Fibroblast of lung (primary cell): ENCODE measurements at regions not wholly inside any gene's neighbourhood (a gene's known extent, or its start where the extent isn't known, plus 50 kb on each side); places are given as distances from the start of the nearest gene placed in this dataset.

Experiments
- DNase-seq, 2 donors: peaks; one replicate each; pipeline versions ENCODE4 v3.0.0 to v3.0.0-alpha.2; 2010; ENCODE audit warnings: low read depth in 2 of 2
- H2AFZ ChIP-seq: 2 replicates; pipeline ENCODE4 v1.5.1; 2012; ENCODE audit warnings: low read length, control low read depth, inconsistent platforms
- H3K27ac ChIP-seq: 2 replicates; pipeline ENCODE4 v1.5.1; 2011; ENCODE audit warnings: low read length, control low read depth; ENCODE audit not compliant: insufficient read depth
- H3K27me3 ChIP-seq: 2 replicates; pipeline ENCODE4 v1.5.1; 2011; ENCODE audit warnings: mild to moderate bottlenecking, low read length; ENCODE audit not compliant: control insufficient read depth, insufficient read depth
- H3K36me3 ChIP-seq: 2 replicates; pipeline ENCODE4 v1.5.1; 2011; ENCODE audit warnings: low read length; ENCODE audit not compliant: control insufficient read depth, insufficient read depth
- H3K4me1 ChIP-seq: 2 replicates; pipeline ENCODE4 v1.5.1; 2011; ENCODE audit warnings: low read length; ENCODE audit not compliant: control insufficient read depth, insufficient read depth; ENCODE audit errors: extremely low read depth
- H3K4me2 ChIP-seq: 2 replicates; pipeline ENCODE4 v1.5.1; 2011; ENCODE audit warnings: low read length, control low read depth; ENCODE audit not compliant: insufficient read depth; ENCODE audit errors: extremely low read depth
- H3K4me3 ChIP-seq, 4 experiments: fragments of 200-600 bp in 1 of 4; sonication (generic) in 1 of 4; replicated peaks in 1 of 4; 2 replicates each; pipeline ENCODE4 v1.5.1; 2011 to 2016; ENCODE audit warnings: low read length in 4 of 4, low read depth in 3 of 4, mild to moderate bottlenecking in 3 of 4, control low read depth in 2 of 4, inconsistent platforms in 1 of 4, mixed read lengths in 1 of 4; ENCODE audit not compliant: insufficient read depth in 1 of 4; ENCODE audit errors: control extremely low read depth in 1 of 4
- H3K79me2 ChIP-seq: 2 replicates; pipeline ENCODE4 v1.5.1; 2012; ENCODE audit warnings: mild to moderate bottlenecking, low read length, inconsistent platforms; ENCODE audit not compliant: control insufficient read depth, insufficient read depth
- H3K9ac ChIP-seq: 2 replicates; pipeline ENCODE4 v1.5.1; 2011; ENCODE audit warnings: mild to moderate bottlenecking, low read length, control low read depth; ENCODE audit not compliant: insufficient read depth
- H3K9me3 ChIP-seq: 2 replicates; pipeline ENCODE4 v1.5.1; 2012; ENCODE audit warnings: low read depth, low read length; ENCODE audit not compliant: control insufficient read depth, insufficient read depth
- H4K20me1 ChIP-seq: 2 replicates; pipeline ENCODE4 v1.5.1; 2011; ENCODE audit warnings: low read length; ENCODE audit not compliant: control insufficient read depth, insufficient read depth; ENCODE audit errors: extremely low read depth
- CTCF ChIP-seq, 2 donors: IDR thresholded peaks in 1 of 2; conservative IDR thresholded peaks in 1 of 2; 1 replicate in 1 of 2; 2 replicates in 1 of 2; pipeline ENCODE4 v1.5.1; 2011 to 2012; ENCODE audit warnings: low read length in 2 of 2, control low read depth in 1 of 2, inconsistent platforms in 1 of 2, low read depth in 1 of 2, mild to moderate bottlenecking in 1 of 2
- EZH2 ChIP-seq: IDR thresholded peaks from 2 replicates; pipeline ENCODE4 v1.5.1; 2012; ENCODE audit warnings: low read length, control low read depth, mild to moderate bottlenecking; ENCODE audit errors: missing control alignments

- no peaks in the 10 kb centered on the region for H3K9me3 ChIP-seq
- no peaks in the 10 kb centered on the region for H3K79me2 ChIP-seq
- H2AFZ ChIP-seq, result no peak overlapping the region
- H3K27me3 ChIP-seq, result no peaks in the 10 kb centered on the region
- no peaks in the 10 kb centered on the region for H3K36me3 ChIP-seq
- no peaks in the 10 kb centered on the region for H4K20me1 ChIP-seq
- H3K4me1 ChIP-seq, result no peaks in the 10 kb centered on the region
- H3K27ac ChIP-seq, result no peak overlapping the region
- no peak overlapping the region for H3K9ac ChIP-seq
- no peak overlapping the region for H3K4me3 ChIP-seq
- H3K4me2 ChIP-seq, result no peak overlapping the region
- no peak for DNase-seq
- TF ChIP-seq CTCF (conservative IDR thresholded peaks at IDR 0.05 in 1 of 2, IDR thresholded peaks at IDR 0.05 in 1 of 2; ENCODE audit: low read depth in 1 of 2, low read length in 2 of 2), result no peak
Measured at GRCh38 chr3:4033296-4033695, 234.1 kb downstream of the LRRN1 start.

- H4K20me1 ChIP-seq, result no peaks in the 10 kb centered on the region
- H3K9me3 ChIP-seq, result no peaks in the 10 kb centered on the region
- H3K27me3 ChIP-seq, result no peaks in the 10 kb centered on the region
- no peaks in the 10 kb centered on the region for H3K79me2 ChIP-seq
- H3K36me3 ChIP-seq, result no peaks in the 10 kb centered on the region
- no peak overlapping the region for H3K4me3 ChIP-seq
- DNase-seq, result no peak
- H3K4me1 ChIP-seq, result no peaks in the 10 kb centered on the region
- H3K4me2 ChIP-seq, result no peak overlapping the region
- H2AFZ ChIP-seq, result no peak overlapping the region
- no peak overlapping the region for H3K9ac ChIP-seq
- no peak overlapping the region for H3K27ac ChIP-seq
- TF ChIP-seq EZH2 (no peak), CTCF (conservative IDR thresholded peaks at IDR 0.05 in 1 of 2, IDR thresholded peaks at IDR 0.05 in 1 of 2; ENCODE audit: low read depth in 1 of 2, low read length in 2 of 2) (no peak)
Measured at GRCh38 chr3:4036046-4036445, 236.8 kb downstream of the LRRN1 start.

GRCh38 chr3:4038351-4038750 is 239.1 kb downstream of the LRRN1 start:
- H3K79me2 ChIP-seq, result no peaks in the 10 kb centered on the region
- no peak overlapping the region for H3K4me3 ChIP-seq
- H3K4me2 ChIP-seq, result no peak overlapping the region
- no peak overlapping the region for H2AFZ ChIP-seq
- H3K4me1 ChIP-seq, result no peaks in the 10 kb centered on the region
- DNase-seq, result no peak
- H3K27ac ChIP-seq, result no peak overlapping the region
- TF ChIP-seq EZH2 (no peak), CTCF (conservative IDR thresholded peaks at IDR 0.05 in 1 of 2, IDR thresholded peaks at IDR 0.05 in 1 of 2; ENCODE audit: low read depth in 1 of 2, low read length in 2 of 2) (no peak)
- H4K20me1 ChIP-seq, result no peaks in the 10 kb centered on the region
- no peaks in the 10 kb centered on the region for H3K9me3 ChIP-seq
- no peak overlapping the region for H3K9ac ChIP-seq
- no peaks in the 10 kb centered on the region for H3K36me3 ChIP-seq
- H3K27me3 ChIP-seq, result no peaks in the 10 kb centered on the region
